Loucy (cell line): ENCODE measurements at regions not wholly inside any gene's neighbourhood (a gene's known extent, or its start where the extent isn't known, plus 50 kb on each side); places are given as distances from the start of the nearest gene placed in this dataset.

ENCODE experiments used
- H2AFZ ChIP-seq: fragments of 200-600 bp; sonication (generic); 2 replicates; pipeline ENCODE4 v1.6.0; 2016; ENCODE audit warnings: antibody characterized with exemption, mild to moderate bottlenecking, low read length, moderate library complexity
- H3F3A ChIP-seq: fragments of 200-600 bp; 2 replicates; pipeline ENCODE4 v1.6.0; 2016; ENCODE audit warnings: antibody characterized with exemption, low read depth, mild to moderate bottlenecking
- H3K27me3 ChIP-seq: fragments of 200-600 bp; sonication (generic); 2 replicates; pipeline ENCODE4 v1.6.1; 2014; ENCODE audit warnings: low read length, mild to moderate bottlenecking; ENCODE audit not compliant: insufficient read depth, poor library complexity, severe bottlenecking
- H3K36me3 ChIP-seq: fragments of 200-600 bp; sonication (generic); 2 replicates; pipeline ENCODE4 v1.6.1; 2016; ENCODE audit warnings: low read length; ENCODE audit not compliant: insufficient read depth
- H3K4me1 ChIP-seq: fragments of 200-600 bp; sonication (generic); 2 replicates; pipeline ENCODE4 v1.5.1; 2014; ENCODE audit warnings: low read length, mild to moderate bottlenecking; ENCODE audit not compliant: insufficient read depth, poor library complexity, severe bottlenecking
- H3K4me2 ChIP-seq: fragments of 200-600 bp; sonication (generic); 2 replicates; pipeline ENCODE4 v1.6.0; 2014; ENCODE audit warnings: antibody characterized with exemption, low read length, low read depth, mild to moderate bottlenecking; ENCODE audit not compliant: poor library complexity, severe bottlenecking
- H3K4me3 ChIP-seq: fragments of 200-600 bp; sonication (generic); 2 replicates; pipeline ENCODE4 v1.5.1; 2014; ENCODE audit warnings: low read length, mild to moderate bottlenecking, mixed read lengths; ENCODE audit not compliant: poor library complexity, severe bottlenecking
- H3K79me2 ChIP-seq: fragments of 200-600 bp; sonication (generic); 2 replicates; pipeline ENCODE4 v1.6.1; 2014; ENCODE audit warnings: low read length; ENCODE audit not compliant: insufficient read depth
- H3K9ac ChIP-seq: fragments of 200-600 bp; sonication (generic); 2 replicates; pipeline ENCODE4 v1.6.0; 2014; ENCODE audit warnings: mild to moderate bottlenecking, low read depth, low read length, moderate library complexity; ENCODE audit not compliant: poor library complexity, severe bottlenecking
- H3K9me2 ChIP-seq: fragments of 200-600 bp; sonication (generic); replicated peaks from 2 replicates; pipeline ENCODE4 v1.6.1; 2016; ENCODE audit warnings: low read depth, low read length, mixed read lengths
- H3K9me3 ChIP-seq: fragments of 200-600 bp; sonication (generic); 2 replicates; pipeline ENCODE4 v1.6.1; 2014; ENCODE audit warnings: mild to moderate bottlenecking, antibody characterized with exemption, low read length, low read depth; ENCODE audit not compliant: insufficient read depth
- H4K20me1 ChIP-seq: fragments of 200-600 bp; sonication (generic); 2 replicates; pipeline ENCODE4 v1.6.0; 2014; ENCODE audit warnings: antibody characterized with exemption, low read length, mild to moderate bottlenecking; ENCODE audit not compliant: insufficient read depth, poor library complexity, severe bottlenecking
- EZH2phosphoT487 ChIP-seq: fragments of 200-600 bp; IDR thresholded peaks from 2 replicates; pipeline ENCODE4 v1.6.1; 2018; ENCODE audit warnings: antibody characterized with exemption, mild to moderate bottlenecking, moderate library complexity, borderline replicate concordance
- TF ChIP-seq, protein P1 (sequence below): fragments of 200-600 bp; sonication (generic); conservative IDR thresholded peaks from 2 replicates; pipeline ENCODE4 v1.5.1; 2014; ENCODE audit warnings: mild to moderate bottlenecking, antibody characterized with exemption, low read length

DNA sequence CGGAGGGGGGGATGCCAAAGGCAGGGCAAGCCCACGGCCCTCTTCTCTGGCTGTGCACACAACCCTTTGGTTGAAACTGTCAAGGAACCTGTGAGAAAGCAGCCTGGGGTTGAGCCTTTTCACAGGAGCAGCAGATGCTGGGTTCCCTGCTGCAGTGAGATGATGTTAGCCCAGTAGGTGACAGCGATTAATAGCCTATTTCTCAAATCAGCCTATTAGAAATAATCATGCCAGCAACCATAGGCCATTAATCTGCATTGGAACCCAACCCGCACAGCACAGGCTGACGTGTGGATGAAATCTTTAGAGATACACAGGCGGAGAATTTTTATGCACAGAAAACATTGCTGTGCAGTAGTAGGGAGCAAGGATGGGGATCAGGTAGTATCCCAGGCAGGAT, 637.5 kb downstream of the AJAP1 start:
- H3F3A ChIP-seq = no peaks in the 10 kb centered on the region
- H3K4me1 ChIP-seq = no peaks in the 10 kb centered on the region
- no peak overlapping the region for H2AFZ ChIP-seq
- H3K9me2 ChIP-seq = no peaks in the 10 kb centered on the region
- H3K4me3 ChIP-seq = no peak overlapping the region
- H4K20me1 ChIP-seq = no peaks in the 10 kb centered on the region
- H3K4me2 ChIP-seq = no peak overlapping the region
- no peaks in the 10 kb centered on the region for H3K9me3 ChIP-seq
- H3K27me3 ChIP-seq = no peaks in the 10 kb centered on the region
- no peak overlapping the region for H3K9ac ChIP-seq
- no peaks in the 10 kb centered on the region for H3K79me2 ChIP-seq
- TF ChIP-seq, protein P1, sequence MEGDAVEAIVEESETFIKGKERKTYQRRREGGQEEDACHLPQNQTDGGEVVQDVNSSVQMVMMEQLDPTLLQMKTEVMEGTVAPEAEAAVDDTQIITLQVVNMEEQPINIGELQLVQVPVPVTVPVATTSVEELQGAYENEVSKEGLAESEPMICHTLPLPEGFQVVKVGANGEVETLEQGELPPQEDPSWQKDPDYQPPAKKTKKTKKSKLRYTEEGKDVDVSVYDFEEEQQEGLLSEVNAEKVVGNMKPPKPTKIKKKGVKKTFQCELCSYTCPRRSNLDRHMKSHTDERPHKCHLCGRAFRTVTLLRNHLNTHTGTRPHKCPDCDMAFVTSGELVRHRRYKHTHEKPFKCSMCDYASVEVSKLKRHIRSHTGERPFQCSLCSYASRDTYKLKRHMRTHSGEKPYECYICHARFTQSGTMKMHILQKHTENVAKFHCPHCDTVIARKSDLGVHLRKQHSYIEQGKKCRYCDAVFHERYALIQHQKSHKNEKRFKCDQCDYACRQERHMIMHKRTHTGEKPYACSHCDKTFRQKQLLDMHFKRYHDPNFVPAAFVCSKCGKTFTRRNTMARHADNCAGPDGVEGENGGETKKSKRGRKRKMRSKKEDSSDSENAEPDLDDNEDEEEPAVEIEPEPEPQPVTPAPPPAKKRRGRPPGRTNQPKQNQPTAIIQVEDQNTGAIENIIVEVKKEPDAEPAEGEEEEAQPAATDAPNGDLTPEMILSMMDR = no peak
- TF ChIP-seq EZH2phosphoT487 = no peak
- H3K36me3 ChIP-seq = no peaks in the 10 kb centered on the region

DNA sequence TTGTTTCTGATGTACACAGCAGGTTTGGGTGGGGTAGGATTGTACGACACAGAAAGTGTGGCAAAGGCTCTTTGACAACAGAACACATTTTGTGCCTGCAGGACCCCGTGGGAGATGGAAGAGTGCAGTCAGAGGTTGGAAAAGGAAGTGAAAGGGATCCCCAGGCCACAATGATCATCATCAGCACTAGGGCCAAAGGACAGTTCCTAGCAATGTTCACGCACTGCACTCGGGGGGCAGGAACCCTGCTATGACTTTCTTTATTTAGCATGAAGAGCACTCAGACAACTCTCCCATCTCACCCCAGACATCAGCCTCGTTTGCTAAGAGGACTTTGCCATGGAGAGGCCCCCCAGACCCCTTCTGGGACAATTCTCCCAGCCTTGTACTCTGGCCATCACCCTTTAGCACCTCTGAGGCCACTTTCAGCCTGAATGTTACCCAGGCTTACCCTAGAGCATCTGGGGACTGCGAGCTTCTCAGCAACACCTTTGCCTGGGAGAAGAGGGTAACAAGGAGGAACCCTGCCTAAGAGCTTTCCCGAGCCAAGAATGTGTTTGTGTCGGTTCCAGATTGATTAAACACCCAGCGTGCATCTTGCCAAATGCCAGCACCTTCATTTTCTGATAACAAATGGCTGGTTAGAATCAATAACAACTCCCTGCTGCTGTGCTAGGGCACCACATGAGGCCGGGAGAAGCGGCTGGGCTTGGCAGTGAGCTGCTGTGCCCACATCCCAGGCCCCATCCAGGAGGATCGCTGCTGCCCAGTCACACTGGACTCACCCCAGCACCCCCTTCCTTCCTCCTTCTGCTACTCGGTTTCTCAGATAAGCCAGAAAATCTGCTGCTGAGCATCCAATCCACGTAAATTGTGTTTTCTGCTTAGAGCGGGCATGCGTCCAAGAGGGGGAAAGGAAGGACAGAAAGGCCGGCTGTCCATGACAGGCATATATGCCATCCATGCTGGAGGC, 633.1 kb downstream of the AJAP1 start:
- Histone ChIP-seq H3K9me2 (no peaks in the 10 kb centered on the region), H3K79me2 (no peaks in the 10 kb centered on the region), H3K4me1 (no peaks in the 10 kb centered on the region), H3K4me3 (no peak overlapping the region), H3K9ac (no peak overlapping the region), H3K36me3 (no peaks in the 10 kb centered on the region), H3K9me3 (no peaks in the 10 kb centered on the region), H3F3A (no peaks in the 10 kb centered on the region), H3K4me2 (no peak overlapping the region), H3K27me3 (no peaks in the 10 kb centered on the region), H2AFZ (no peak overlapping the region), H4K20me1 (no peaks in the 10 kb centered on the region)
- TF ChIP-seq, protein P1 = no peak
- no peak for TF ChIP-seq EZH2phosphoT487

DNA sequence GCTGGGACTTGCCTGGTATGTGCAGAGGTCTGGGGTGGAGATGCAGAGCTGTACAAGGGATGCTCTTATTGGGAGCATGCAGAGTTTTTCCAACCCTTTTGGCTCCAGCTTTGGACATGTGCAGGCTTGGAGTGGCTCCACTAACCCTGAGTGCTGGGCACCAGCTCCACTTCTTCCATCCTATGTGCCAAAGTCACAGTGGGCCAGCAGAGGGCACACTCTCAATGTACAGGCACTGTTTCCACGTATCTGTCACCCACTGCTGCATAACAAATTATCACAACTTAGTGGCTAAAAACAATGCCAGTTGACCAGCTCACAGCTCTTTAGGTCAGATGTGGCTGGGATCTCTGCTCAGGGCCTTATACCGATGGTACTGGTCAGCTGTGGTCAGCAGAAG, 631.8 kb downstream of the AJAP1 start:
- H3K4me2 ChIP-seq = no peak overlapping the region
- H3K9me2 ChIP-seq = no peaks in the 10 kb centered on the region
- no peaks in the 10 kb centered on the region for H3F3A ChIP-seq
- H3K36me3 ChIP-seq = no peaks in the 10 kb centered on the region
- H3K4me3 ChIP-seq = no peak overlapping the region
- H3K9ac ChIP-seq = no peak overlapping the region
- no peaks in the 10 kb centered on the region for H3K79me2 ChIP-seq
- H3K9me3 ChIP-seq = peaks cover 6% of the 10 kb centered on the region; the same call in 1 of the 2 replicates
- H4K20me1 ChIP-seq = no peaks in the 10 kb centered on the region
- H3K4me1 ChIP-seq = no peaks in the 10 kb centered on the region
- no peak overlapping the region for H2AFZ ChIP-seq
- TF ChIP-seq EZH2phosphoT487 = no peak
- TF ChIP-seq, protein P1 = peak; percentile 41; the same call in 1 of the 2 replicates
- no peaks in the 10 kb centered on the region for H3K27me3 ChIP-seq
